Esophagus squamous epithelium (tissue), 4 donors: ENCODE measurements at regions not wholly inside any gene's neighbourhood (a gene's known extent, or its start where the extent isn't known, plus 50 kb on each side); places are given as distances from the start of the nearest gene placed in this dataset.

Experiments
- CTCF ChIP-seq, 6 experiments: fragments of 450-650 bp in 4 of 6; fragments of 200-600 bp in 2 of 6; sonication (generic) in 2 of 6; IDR thresholded peaks; one replicate each; pipeline ENCODE4 v1.5.1; 2016 to 2019; ENCODE audit warnings: antibody characterized with exemption in 6 of 6, mild to moderate bottlenecking in 4 of 6, moderate library complexity in 4 of 6
- POLR2A ChIP-seq, 4 donors: fragments of 450-650 bp; IDR thresholded peaks; one replicate each; pipeline ENCODE4 v1.6.1; 2017; ENCODE audit warnings: antibody characterized with exemption in 4 of 4, mild to moderate bottlenecking in 4 of 4, moderate library complexity in 3 of 4

DNA sequence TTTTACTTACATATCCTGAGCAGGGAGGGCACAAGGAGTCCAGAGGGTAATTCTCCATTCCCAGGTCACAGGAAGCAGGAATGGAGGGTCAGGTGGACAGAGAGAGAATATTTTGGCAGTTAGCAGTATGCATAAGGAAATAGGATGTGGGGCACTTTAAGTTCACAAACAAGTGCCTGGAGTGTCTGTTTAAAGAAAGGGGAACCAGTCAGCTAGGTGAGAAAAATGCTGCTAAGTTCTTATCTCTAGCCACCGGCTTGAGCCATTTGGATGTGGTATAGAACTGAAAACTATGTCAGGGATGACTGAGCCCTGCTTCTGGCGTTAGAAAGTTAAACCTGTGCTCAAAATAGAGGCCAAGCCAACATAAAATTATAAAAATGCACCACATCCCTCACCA lies 739.7 kb upstream of the NCAM2 start:
- TF ChIP-seq CTCF (IDR thresholded peaks at IDR 0.05) (no peak), POLR2A (IDR thresholded peaks at IDR 0.05) (no peak)
